Suprapubic skin (tissue), 4 donors: ENCODE measurements at regions not wholly inside any gene's neighbourhood (a gene's known extent, or its start where the extent isn't known, plus 50 kb on each side); places are given as distances from the start of the nearest gene placed in this dataset.
"Not testable (repeated sequence)": the region's sequence is repeated elsewhere in the genome, so short reads cannot be mapped to it uniquely, and the experiment has no call there.

ENCODE experiments used
- DNase-seq, 2 donors: peaks; one replicate each; pipeline ENCODE4 v3.0.0-alpha.2; 2019; ENCODE audit warnings: low spot score in 2 of 2
- H3K27ac ChIP-seq: fragments of 200-600 bp; sonication (generic); one replicate; pipeline ENCODE4 v1.5.1; 2019
- H3K27me3 ChIP-seq: fragments of 200-600 bp; sonication (generic); one replicate; pipeline ENCODE4 v1.5.1; 2019
- H3K36me3 ChIP-seq: fragments of 200-600 bp; sonication (generic); one replicate; pipeline ENCODE4 v1.5.1; 2019
- H3K4me1 ChIP-seq: fragments of 200-600 bp; sonication (generic); one replicate; pipeline ENCODE4 v1.5.1; 2019
- H3K4me3 ChIP-seq: fragments of 200-600 bp; sonication (generic); one replicate; pipeline ENCODE4 v1.5.1; 2019; ENCODE audit warnings: mild to moderate bottlenecking
- H3K9me3 ChIP-seq: fragments of 200-600 bp; sonication (generic); one replicate; pipeline ENCODE4 v1.5.1; 2019
- EP300 ChIP-seq: sonication (generic); formaldehyde crosslinking; IDR thresholded peaks from one replicate; pipeline ENCODE4 v1.6.1; 2017; ENCODE audit warnings: antibody characterized with exemption
- POLR2A ChIP-seq, 2 donors: fragments of 450-650 bp; IDR thresholded peaks; one replicate each; pipeline ENCODE4 v1.6.1; 2017; ENCODE audit warnings: antibody characterized with exemption in 2 of 2, mild to moderate bottlenecking in 2 of 2, moderate library complexity in 2 of 2
- POLR2AphosphoS5 ChIP-seq, 3 donors: sonication (generic); formaldehyde crosslinking; IDR thresholded peaks; one replicate each; pipeline ENCODE4 v1.6.1; 2017; ENCODE audit warnings: antibody characterized with exemption in 3 of 3
- WGBS: methylation state at CpG from one replicate; pipeline ENCODE4 v1.1.5; 2018; 5-methylcytosine and 5-hydroxymethylcytosine counted together

DNA sequence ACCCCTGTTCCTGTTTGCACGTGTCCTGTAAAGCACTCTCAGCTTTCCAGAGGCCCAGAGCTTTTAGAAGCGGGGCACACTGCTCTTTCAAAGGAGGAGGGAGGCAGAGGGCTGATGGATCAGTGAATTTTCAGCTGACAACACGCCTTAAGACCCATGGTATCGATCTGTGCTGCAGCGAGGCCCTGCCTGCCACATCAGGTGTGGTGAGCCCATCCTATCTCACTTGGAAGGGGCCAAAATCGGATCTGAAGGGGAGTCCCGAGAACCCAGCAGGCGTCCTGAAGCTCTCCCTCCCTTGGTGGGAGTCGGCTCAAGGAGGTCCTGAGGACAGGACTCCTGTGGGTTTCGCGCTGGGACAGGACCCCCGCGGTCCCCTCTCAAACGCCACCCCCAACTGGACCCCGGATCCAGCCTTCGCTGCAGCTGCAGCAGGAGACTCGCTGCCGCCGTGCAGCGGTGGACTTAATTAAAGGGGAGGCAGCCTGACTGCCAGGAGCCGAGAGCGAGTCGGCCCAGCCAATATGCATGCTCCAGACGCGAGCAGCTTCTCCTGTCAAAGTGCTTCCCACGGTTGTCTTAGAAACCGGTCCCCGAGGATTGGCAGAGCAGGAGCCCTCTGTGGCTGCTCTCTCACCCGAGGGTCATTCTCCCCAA, 580.0 kb upstream of the ZNF337 start:
- no peak for DNase-seq
- Histone ChIP-seq H3K9me3 (no peaks in the 10 kb centered on the region), H3K27me3 (no peaks in the 10 kb centered on the region), H3K4me1 (no peaks in the 10 kb centered on the region), H3K36me3 (no peaks in the 10 kb centered on the region), H3K27ac (no peak overlapping the region), H3K4me3 (no peak overlapping the region)
- WGBS: 14% methylated on average over 20 of the region's 29 CpGs
- TF ChIP-seq POLR2AphosphoS5 (IDR thresholded peaks at IDR 0.05): no peak

DNA sequence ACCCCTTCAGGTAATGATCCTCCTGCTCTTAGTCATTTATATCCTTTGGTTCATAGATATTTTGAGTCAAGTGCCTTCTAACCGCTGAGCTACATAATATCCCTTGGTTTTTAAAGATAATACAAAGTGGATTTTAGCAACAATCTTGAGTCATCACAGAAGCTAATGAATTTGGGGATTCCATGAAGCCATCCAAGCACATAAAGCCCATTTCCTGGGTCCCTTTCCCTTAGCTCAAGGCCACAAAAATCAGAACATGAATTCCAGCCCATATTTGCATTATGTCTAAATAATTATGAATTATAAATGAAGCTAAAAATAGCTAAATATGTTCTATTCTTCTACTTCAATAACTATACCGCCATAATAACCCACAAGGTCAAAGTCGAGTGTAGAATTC, 572.1 kb upstream of the ZNF337 start:
- not testable (repeated sequence) for H3K36me3 ChIP-seq, DNase-seq, H3K4me1 ChIP-seq, H3K9me3 ChIP-seq, H3K27me3 ChIP-seq, H3K27ac ChIP-seq, H3K4me3 ChIP-seq
- WGBS: 86% methylated on average over 3 of the region's 3 CpGs

DNA sequence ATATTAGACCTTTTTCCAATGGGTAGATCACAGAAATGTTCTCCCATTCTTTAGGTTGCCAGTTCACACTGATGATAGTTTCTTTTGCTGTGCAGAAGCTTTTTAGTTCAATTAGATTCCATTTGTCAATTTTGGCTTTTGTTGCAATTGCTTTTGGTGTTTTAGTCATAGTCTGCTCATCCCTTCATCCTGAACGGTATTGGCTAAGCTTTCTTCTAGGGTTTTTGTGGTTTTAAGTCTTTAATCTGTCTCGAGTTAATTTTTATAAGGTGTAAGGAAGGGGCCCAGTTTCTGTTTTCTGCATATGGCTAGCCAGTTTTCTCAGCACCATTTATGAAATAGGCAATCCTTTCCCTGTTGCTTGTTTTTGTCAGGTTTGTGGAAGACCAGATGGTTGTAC, 564.3 kb upstream of the ZNF337 start:
- H3K27me3 ChIP-seq, H3K4me3 ChIP-seq, H3K4me1 ChIP-seq, H3K27ac ChIP-seq, H3K9me3 ChIP-seq, H3K36me3 ChIP-seq, DNase-seq: not testable (repeated sequence)
- WGBS: 67% methylated on average over 2 of the region's 2 CpGs

DNA sequence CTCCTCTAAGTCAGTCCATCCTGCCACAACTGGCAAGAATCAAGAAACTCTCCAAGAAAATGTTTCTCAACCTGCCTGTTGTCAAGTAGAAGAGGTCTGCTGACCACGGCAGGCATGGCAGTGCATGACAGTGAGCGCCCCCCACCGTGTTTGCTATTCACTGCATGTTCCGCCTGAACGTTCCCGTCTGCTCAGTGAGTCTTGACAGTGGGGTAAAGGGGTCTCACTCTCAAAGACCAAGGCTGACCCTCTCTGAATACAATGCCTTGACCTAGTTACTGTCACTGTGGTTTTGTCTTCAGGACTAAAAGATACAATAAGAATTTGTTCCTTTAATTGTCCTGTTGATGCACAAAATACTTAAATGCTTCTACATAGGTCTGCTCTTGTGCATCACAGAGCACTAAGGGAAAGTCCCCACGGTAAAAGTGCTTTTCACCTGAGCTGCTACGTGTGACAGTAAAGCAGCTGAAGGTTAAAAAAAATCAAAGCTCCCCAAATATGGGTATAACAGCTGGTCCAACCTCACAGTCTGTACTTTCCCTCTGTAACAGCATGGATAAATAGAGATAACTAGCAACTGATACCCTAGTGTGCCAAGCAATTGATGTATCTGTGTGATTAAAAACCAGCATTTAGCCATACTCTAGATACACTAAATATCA, 555.8 kb upstream of the ZNF337 start:
- H3K9me3 ChIP-seq: not testable (repeated sequence)

DNA sequence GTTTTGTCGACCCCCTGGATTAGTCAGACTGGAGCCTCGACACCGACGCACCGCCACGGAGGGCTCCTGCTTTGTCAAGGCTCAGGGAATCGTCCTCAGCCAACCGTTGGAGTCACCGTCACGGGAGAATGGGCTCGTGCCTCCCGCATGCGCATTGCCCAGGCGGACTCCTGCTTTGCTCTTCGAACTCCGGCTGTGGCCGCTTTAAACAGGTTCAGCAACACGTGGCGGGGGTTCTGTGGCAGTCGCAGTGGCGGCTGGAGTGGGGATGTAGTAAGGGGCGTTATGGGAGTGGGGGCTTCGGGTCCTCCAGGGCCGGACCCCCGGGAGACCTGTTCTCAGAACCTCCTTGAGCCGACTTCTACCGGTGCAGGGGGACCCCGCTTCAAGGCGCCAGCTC, 554.7 kb upstream of the ZNF337 start:
- H3K4me1 ChIP-seq, DNase-seq, H3K27me3 ChIP-seq, H3K4me3 ChIP-seq, H3K36me3 ChIP-seq, H3K27ac ChIP-seq, H3K9me3 ChIP-seq: not testable (repeated sequence)
- 95% methylated on average over 7 of the region's 29 CpGs for WGBS

More for the DNA sequence above, 555.8 kb upstream of the ZNF337 start:
- not testable (repeated sequence) for H3K36me3 ChIP-seq, DNase-seq, H3K4me3 ChIP-seq, H3K27me3 ChIP-seq, H3K27ac ChIP-seq, H3K4me1 ChIP-seq
- WGBS: 70% methylated on average over 7 of the region's 8 CpGs

DNA sequence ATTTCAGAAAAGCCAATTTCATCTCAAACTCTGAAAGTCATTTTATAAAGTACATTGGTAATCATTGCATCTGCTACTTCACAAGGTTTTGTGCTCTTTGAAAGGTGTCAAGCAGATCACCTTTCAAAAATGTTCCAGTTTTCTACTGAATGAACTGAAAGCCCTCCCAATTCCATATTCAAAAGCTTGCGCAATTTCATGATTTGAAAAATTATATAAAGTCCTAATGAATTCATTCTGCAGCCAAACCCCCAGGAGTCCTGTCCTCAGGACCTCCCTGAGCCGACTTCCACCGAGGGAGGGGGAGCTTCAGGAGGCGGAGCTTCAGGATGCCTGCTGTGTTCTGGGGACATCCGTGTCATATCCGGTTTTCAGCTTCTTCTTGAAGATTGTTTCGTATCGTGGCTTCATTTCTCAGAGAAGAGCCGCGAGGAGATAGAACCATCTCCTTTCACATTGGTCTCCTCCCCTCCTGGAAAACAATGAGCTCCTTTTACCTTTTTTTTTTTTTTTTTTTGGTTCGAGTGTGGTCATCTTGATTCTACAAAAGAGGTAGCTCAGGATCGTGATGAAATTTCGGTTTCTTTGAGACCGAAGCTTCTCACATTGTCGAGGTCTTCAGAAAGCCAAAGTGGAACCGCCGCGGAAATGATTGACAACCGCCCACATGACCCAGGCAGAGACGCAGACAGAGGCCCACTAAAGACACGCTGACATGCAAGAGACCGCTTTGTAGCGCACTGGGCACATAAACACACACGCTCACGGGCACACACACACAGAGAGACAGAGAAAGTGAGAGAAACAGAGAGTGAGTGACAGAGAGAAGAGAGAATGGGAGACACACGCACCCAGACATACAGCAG, 553.8 kb upstream of the ZNF337 start:
- not testable (repeated sequence) for H3K9me3 ChIP-seq, H3K36me3 ChIP-seq, DNase-seq, H3K27ac ChIP-seq, H3K27me3 ChIP-seq, H3K4me3 ChIP-seq, H3K4me1 ChIP-seq
- WGBS: 91% methylated on average over 26 of the region's 26 CpGs

DNA sequence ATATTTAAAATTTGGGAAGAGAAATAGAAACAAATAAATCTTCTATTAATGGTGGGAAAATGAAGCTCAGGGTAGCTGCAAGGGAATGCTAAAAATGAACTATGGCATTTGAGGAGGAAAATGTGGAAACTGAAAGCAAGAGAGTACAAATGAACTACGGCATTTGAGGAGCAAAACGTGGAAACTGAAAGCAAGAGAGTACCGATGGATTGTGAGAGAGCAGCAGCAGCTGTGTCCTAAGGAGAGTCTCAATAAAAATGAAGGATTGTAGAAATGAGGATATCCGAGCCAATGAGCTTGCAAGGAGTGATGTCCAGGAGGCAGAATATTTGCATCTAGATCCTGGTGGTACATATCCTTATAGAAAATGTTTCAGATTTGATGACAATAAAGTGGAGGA, 547.1 kb upstream of the ZNF337 start:
- no peaks in the 10 kb centered on the region for H3K9me3 ChIP-seq
- no peak overlapping the region for H3K4me3 ChIP-seq
- 64% methylated on average over 4 of the region's 4 CpGs for WGBS
- DNase-seq: no peak
- H3K36me3 ChIP-seq: no peaks in the 10 kb centered on the region
- H3K27me3 ChIP-seq: no peaks in the 10 kb centered on the region
- no peak for TF ChIP-seq POLR2A (IDR thresholded peaks at IDR 0.05)
- H3K4me1 ChIP-seq: no peaks in the 10 kb centered on the region
- no peak overlapping the region for H3K27ac ChIP-seq

DNA sequence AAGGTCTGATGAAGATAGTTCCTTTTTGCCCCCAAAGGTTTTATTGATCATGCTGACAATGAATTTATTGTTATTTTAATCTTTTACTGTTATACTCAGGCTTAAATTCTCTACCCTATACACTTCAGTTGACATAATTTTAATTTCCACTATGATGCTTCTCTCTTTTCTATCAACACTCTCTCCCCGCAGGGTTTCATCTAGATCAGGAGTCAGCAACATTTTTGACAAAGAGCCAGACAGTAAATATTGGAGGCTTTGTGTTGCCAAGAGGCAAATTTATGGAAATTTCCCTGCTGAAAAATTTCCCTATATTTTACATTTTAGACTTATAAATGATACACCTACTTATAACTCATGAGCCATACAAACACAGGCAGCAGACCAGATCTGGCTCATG, 524.0 kb upstream of the ZNF337 start:
- not testable (repeated sequence) for H3K27ac ChIP-seq, H3K4me3 ChIP-seq, DNase-seq, H3K9me3 ChIP-seq, H3K36me3 ChIP-seq, H3K27me3 ChIP-seq, H3K4me1 ChIP-seq
- WGBS: 33% methylated on average over 1 of the region's 1 CpG

DNA sequence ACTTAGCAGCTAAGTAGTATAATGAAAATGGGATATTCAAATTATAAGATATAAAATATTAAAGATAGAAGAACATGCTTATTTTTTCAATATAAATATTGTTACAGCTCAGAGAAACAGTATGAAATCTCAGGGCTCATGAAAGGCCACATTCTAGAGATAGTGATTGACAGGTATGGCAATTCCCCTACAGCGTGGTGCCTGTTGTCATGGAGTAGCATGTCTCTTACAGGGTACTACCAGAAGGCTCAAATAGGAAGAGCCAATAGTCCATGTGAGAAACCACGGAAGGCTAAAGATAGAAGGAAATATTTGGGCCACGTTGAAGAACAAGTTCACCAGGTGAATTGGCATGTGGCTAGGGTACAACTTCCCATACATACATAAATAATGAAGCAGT, 522.9 kb upstream of the ZNF337 start:
- not testable (repeated sequence) for H3K9me3 ChIP-seq, H3K27me3 ChIP-seq, DNase-seq, H3K27ac ChIP-seq, H3K36me3 ChIP-seq, H3K4me1 ChIP-seq, H3K4me3 ChIP-seq
- WGBS: 57% methylated on average over 3 of the region's 3 CpGs

DNA sequence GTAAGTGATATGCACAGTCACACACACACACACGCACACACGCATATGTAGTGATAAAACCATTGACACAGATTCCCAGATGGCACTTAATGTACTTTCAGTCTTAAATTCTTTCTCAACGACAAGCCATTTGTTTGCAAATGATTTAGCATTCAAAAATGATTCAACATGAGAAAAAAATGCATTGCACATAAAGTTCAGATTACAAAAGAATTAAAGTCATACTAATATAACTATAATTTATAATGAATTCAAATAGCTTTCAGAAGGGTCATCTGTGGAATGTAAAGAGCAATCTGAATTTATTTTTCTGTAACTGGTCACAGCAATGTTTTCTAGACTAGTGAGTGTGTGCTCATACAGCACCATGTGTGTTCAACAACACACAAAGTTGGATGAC, 521.6 kb upstream of the ZNF337 start:
- no peak for DNase-seq
- no peak overlapping the region for H3K4me3 ChIP-seq
- H3K9me3 ChIP-seq: no peaks in the 10 kb centered on the region
- no peaks in the 10 kb centered on the region for H3K27me3 ChIP-seq
- no peaks in the 10 kb centered on the region for H3K36me3 ChIP-seq
- TF ChIP-seq EP300: no peak
- H3K27ac ChIP-seq: no peak overlapping the region
- H3K4me1 ChIP-seq: no peaks in the 10 kb centered on the region
- 68% methylated on average over 3 of the region's 3 CpGs for WGBS
